Posterior vena cava (tissue), 2 donors: ENCODE measurements at regions not wholly inside any gene's neighbourhood (a gene's known extent, or its start where the extent isn't known, plus 50 kb on each side); places are given as distances from the start of the nearest gene placed in this dataset.
"Not testable (repeated sequence)": the region's sequence is repeated elsewhere in the genome, so short reads cannot be mapped to it uniquely, and the experiment has no call there.

Source experiments
- DNase-seq: peaks from one replicate; pipeline ENCODE4 v3.0.0-alpha.2; 2020; ENCODE audit warnings: low spot score
- intact Hi-C, 2 donors: fragments of 100-400 bp; cut with DNase I; formaldehyde crosslinking; loops; one replicate each; pipeline versions ENCODE4 v1.14.1 to v1.14.2; 2022 to 2023
- donor health status: DM: yes; HTN: yes; CAD: no.
- donor health status: DM: yes; HTN: yes; CAD: no.

DNA sequence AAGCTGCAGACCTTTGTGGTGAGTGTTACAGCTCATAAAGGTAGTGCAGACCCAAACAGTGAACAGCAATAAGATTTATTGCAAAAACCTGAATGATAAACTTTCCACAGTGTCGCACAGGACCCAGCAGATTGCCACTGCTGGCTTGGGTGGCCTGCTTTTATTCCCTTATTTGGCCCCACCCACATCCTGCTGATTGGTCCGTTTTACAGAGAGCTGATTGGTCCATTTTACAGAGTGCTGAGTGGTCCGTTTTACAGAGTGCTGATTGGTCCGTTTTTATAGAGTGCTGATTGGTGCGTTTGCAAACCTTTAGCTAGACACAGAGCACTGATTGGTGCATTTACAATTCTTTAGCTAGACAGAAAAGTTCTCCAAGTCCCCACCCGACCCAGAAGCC, 127.7 kb upstream of the UBE3A start:
- intact Hi-C loops, DNase-seq: not testable (repeated sequence)

- no peak for DNase-seq
- intact Hi-C loops = no loop called here
Measured at GRCh38 chr15:25565470-25566264, 126.8 kb upstream of the UBE3A start.

DNA sequence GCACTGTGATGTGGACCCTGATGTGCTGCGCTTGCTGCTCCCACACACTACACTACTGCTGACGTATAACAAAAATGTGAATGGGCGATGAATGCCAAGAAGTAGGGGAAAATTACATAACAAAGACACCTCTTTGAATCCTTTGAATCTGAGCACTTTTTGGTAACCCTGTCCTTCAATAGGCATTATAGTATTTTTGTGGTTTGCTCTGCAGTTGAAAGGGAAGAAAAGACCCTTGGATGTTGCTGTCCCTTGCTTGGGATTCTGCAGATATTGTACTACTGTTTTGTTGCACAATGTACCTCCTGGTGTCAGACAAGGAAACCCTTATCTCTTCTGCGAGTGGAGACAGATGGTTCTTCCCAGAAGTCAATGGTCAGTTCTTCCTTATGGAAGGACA, 124.8 kb upstream of the UBE3A start:
- intact Hi-C loops = no loop called here
- no peak for DNase-seq

- intact Hi-C loops = loop anchor here in 1 of 2 donors (5.0 kb wide), 1 partner anchor 1236 kb away; no protein-coding TSS in a partner anchor
- DNase-seq = no peak
Measured at GRCh38 chr15:25557926-25558325, 119.1 kb upstream of the UBE3A start.

DNA sequence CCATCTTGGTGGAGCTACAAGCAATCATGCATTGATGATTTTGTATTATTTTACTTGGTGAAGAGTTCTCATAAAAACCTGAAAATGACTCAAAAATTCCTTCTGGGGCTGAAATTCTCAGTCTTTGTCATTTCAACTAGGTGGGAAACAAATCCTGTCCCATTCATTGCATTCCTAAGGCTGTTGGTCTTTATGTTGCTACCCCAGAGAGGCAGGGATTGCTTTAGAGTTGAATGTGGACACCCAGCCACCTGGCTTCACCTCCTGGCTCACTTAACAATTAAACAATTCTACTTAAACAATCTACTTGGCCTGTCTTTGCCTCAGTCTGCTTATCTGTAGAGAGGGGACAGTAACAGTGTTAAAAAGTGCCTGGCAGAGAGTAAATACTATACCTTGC, 117.3 kb upstream of the UBE3A start:
- no peak for DNase-seq
- intact Hi-C loops = loop anchor here in 1 of 2 donors (5.0 kb wide), 1 partner anchor 1234 kb away; no protein-coding TSS in a partner anchor

DNA sequence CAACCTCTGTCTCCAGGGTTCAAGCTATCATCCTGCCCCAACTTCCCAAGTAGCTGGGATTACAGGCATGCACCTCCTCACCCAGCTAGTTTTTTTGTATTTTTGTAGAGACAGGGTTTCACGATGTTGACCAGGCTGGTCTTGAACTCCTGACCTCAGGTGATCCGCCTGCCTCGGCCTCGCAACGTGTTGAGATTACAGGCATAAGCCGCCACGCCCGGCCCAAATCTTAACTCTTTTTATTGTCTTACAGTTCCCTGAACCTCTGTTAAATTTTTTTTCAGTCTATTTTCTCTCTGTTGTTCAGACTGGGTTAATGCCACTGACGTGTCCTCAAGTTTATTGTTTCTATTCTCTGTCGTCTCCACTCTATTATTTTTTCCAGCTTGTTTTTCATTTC, 115.8 kb upstream of the UBE3A start:
- no peak for DNase-seq
- intact Hi-C loops = loop anchor here in 1 of 2 donors (5.0 kb wide), 1 partner anchor 1232 kb away; no protein-coding TSS in a partner anchor

DNA sequence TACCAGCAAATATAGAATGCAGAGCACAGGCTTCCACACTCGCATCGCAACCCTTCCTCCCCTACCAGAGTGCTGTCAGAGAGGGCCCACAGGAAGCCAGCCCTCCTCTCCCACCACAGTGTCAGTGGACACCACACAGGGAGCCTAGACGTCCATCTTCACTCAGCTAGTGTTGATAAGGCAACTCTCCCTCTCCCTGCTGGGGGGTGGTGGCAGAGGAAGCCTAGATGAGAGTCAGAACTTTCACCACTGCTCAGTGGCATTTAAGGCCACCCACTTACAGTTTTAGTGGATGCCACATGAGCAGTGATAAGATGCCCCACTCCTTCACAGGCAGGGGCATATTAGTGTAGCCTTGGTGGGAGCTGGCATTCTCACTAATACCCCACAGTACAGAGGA, 109.8 kb upstream of the UBE3A start:
- no peak for DNase-seq
- intact Hi-C loops = loop anchor here in 1 of 2 donors (2.0 kb wide), 1 partner anchor 20 kb away; no protein-coding TSS in a partner anchor

GRCh38 chr15:25545889-25546288, 107.1 kb upstream of the UBE3A start:
- no peak for DNase-seq

GRCh38 chr15:25545017-25545416, 106.2 kb upstream of the UBE3A start:
- intact Hi-C loops = no loop called here
- no peak for DNase-seq

More at GRCh38 chr15:25545889-25546288, 107.1 kb upstream of the UBE3A start:
- intact Hi-C loops = no loop called here

DNA sequence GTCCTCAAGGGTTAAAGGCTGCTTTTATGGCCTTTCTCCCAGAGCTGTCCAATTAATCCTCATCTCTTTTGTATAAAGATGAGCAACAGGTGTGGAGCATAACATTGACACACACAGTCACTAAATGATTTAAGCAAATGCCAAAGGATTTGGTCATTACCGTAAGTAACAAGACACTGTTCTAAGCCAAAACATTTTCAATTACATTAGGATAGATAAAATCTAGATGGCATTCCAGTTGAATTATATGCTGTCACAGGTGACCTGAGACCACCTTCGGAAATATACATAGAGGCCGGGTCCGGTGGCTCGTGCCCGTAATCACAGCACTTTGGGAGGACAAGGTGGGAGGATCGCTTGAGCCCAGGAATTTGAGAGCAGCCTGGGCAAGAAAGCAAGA, 105.3 kb upstream of the UBE3A start:
- intact Hi-C loops = no loop called here
- no peak for DNase-seq

DNA sequence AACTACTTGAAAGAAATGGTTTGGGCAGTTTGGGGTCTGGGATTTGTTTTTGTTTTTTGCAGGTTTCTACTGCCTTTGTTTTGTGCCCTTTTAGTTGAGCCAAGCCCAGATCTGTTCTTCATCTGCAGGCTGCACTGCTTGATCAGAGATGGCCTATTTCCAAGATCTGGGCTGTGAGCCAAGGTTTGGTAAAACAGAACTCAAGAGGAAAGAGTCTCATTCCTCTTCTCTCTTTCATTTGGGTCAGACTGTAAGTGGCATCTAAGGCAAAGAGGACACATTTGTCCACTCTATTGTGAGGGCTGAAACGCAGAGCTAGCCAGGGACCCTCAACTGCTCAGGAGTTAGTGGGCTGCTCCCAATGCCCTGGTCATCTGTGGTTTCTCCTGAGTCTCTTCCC, 104.4 kb upstream of the UBE3A start:
- intact Hi-C loops = no loop called here
- DNase-seq = no peak

GRCh38 chr15:25541228-25541627, 102.4 kb upstream of the UBE3A start:
- intact Hi-C loops = no loop called here
- no peak for DNase-seq

DNA sequence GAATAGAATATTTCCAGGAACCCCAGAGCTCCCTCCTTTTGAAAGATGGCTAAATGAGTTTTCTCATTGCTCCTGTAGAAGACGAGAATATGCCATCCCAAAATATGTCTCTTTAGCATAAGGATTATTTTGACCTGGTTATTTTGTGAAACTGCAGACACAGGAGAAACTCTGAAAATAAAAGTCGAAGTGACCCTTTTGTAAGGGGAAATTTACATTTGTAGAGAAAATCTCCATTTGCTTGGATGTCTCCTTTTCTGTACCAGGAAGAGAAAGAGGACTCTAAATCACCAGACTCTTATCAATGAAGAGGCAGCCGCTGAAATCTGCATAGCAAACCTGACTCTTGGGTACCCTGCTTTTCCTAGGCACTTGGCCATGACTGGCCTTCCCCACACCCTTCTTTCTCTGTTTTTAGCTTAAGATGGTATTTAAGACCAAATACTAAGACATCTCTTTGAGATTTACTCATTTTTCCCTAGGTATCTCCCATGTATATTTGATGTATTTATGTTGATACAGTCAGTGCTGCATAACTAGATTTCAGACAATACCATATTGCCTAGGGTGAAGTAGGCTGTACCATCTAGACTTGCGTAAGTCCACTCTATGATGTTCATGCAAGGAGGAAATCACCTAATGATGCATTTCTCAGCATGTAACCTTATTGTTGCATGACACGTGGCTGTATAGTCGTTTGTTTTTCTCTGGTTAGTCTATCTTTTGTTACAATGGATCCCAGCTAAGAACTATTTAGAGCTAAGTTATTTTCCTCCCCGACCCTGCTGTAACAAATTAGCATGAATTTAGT, 98.2 kb upstream of the UBE3A start:
- intact Hi-C loops = no loop called here
- no peak for DNase-seq

DNA sequence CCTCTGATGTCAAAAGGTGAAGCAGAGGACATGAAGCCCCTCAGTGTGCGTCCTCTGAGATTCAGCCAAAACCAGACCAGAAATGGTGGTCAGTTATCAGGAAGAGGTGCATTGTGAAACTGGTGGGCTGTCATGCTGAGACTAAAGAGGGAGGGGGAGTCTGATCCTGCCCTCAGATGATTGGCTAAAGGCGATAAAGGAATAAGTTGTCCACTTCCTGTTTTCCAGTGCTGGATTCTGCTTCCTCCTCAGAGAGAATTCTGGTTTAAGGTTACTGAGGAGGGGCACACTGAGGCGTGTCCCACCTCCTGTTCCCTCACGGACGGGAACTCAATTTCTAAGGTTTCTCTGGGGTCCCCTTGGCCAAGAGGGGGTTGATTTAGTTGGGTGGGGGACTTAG, 97.0 kb upstream of the UBE3A start:
- DNase-seq = no peak
- intact Hi-C loops = no loop called here

- intact Hi-C loops = no loop called here
- DNase-seq = no peak
Measured at GRCh38 chr15:25534293-25534692, 95.5 kb upstream of the UBE3A start.

DNA sequence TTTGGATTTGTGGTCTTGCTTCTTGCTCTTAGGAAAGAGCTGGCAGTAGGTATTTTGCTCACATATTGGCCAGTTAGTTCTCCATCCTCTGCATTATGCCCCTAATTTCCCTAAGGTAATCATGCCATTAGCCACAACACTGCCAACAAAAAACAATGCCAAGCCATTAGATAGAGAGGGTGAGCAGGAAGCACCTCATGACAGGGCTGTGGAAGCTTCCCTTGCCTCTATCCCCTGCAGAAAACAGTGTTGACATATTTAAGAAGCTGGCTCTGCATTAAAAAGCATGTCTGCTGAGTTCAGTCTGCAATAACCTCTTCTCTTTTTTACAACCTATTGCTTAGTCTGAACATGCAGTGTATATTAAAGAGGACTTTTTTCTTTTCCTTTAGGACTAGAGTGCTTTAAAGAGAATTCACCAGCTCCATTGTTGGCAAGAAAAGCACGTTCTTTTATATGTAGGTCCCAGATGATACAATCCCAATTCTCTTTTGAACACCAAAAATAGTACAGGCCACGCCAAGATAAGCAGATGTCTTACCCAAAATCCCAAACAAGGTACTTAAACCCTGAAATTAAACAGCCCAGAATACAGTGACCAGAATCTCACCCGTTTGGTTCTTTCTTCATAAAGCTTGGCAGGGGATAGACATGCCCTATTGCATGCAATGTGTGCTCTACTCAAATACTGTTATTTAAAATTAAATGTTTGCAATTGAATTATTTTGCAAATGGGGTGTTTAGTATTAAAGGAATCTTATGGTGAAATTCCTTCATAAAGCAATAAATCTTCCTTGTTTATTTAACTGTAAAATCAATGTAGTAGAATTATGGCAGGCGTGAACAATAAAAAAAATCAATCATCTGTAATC, 93.7 kb upstream of the UBE3A start:
- intact Hi-C loops = no loop called here
- no peak for DNase-seq

DNA sequence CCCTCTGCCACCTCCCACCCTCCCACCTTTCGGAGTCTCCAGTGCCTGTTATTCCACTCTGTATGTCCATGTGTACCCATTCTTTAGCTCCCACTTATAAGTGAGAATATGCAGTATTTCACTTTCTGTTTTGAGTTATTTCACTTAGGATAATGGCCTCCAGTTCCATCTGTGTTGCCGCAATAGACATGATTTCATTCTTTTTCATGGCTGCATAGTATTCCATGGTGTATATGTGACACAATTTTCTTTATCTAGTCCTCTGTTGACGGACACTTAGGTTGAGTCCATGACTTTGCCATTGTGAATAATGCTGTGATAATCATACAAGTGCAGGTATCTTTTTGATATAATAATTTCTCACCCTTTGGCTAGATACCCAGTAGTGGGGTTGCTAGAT, 91.0 kb upstream of the UBE3A start:
- no peak for DNase-seq
- intact Hi-C loops = loop anchor here in 1 of 2 donors (2.0 kb wide), 1 partner anchor 19 kb away; no protein-coding TSS in a partner anchor

DNA sequence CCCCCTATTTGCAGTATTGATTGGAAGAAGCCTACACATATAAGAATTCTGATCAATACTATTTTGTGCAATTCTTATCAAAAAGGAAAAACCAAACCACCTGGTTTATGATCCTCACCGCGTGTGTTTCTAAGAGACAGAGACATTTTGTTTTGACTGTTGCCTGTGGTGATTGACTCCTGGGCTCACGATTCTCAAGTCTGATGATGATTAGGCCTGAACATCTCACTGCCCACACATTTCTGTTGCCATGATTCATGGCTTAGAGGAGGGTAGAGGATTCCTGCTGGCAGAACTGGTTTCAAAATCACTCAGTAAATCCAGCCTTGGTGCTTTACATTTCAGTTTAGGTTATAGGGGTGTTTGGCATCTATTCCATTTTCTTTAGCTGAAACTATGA, 88.3 kb upstream of the UBE3A start:
- DNase-seq = no peak
- intact Hi-C loops = no loop called here

DNA sequence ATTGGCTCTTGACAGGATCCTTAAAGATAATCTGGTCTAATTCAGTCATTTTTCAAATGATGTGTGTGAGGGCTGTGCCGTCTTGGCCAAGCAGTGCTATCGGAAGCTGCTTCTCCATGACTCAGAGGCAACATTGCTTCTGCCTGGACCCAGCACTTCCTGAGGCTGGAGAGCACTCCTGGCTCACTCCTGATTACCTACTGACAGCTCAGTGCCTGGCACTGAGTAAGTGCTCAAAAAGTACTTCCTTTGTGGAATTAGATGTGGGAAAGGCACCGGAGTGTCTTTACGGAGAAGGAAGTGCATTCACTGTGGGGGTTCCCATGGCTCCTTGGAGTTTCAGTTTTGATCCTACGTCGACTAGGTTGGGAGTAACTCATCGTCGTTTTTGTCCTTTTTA, 86.9 kb upstream of the UBE3A start:
- intact Hi-C loops = no loop called here
- DNase-seq = no peak
